ENCODE measurements at regions not wholly inside any gene's neighbourhood (a gene's known extent, or its start where the extent isn't known, plus 50 kb on each side); places are given as distances from the start of the nearest gene placed in this dataset.

GRCh38 chr10:16260388-16260787 lies 176.4 kb upstream of the PTER start:
- CTCF ChIA-PET (ENCODE audit: partially characterized antibody): interaction anchor here (0.6 kb wide), 1 partner anchor 143 kb away, joined by 3 read pairs; no protein-coding TSS in a partner anchor

More at GRCh38 chr10:16260388-16260787, 176.4 kb upstream of the PTER start:
- Histone ChIP-seq H4K8ac (ENCODE audit: extremely low read depth, insufficient read depth, low read length) (no peak overlapping the region), H3K79me2 (ENCODE audit: control insufficient read depth in 1 of 2, insufficient read depth in 2 of 2, low read length in 2 of 2) (no peaks in the 10 kb centered on the region), H3K27me3 (replicated peaks in 1 of 4; ENCODE audit: control insufficient read depth in 3 of 4, extremely low read depth in 1 of 4, insufficient read depth in 3 of 4, low read length in 3 of 4) (no peaks in the 10 kb centered on the region), H3K4me3 (ENCODE audit: extremely low read depth in 1 of 4, insufficient read depth in 2 of 4, low read depth in 3 of 4, low read length in 4 of 4) (no peak overlapping the region), H2BK12ac (ENCODE audit: low read depth, low read length) (no peak overlapping the region), H3K14ac (ENCODE audit: insufficient read length) (no peak overlapping the region), H3K18ac (ENCODE audit: extremely low read depth, low read length) (no peak overlapping the region), H2AFZ (ENCODE audit: low read length) (no peak overlapping the region), H3K4ac (replicated peaks; ENCODE audit: insufficient read length, low read depth, low read length) (no peak overlapping the region), H2BK120ac (replicated peaks; ENCODE audit: low read depth, low read length) (no peak overlapping the region), H2BK20ac (ENCODE audit: low read length) (no peak overlapping the region), H2AK5ac (ENCODE audit: low read depth, low read length) (peak overlapping the region; percentile 54; the same call in 1 of the 2 replicates), H3K79me1 (ENCODE audit: low read depth, low read length) (no peaks in the 10 kb centered on the region), H3K4me2 (ENCODE audit: insufficient read depth in 1 of 2, low read depth in 2 of 2, low read length in 2 of 2) (no peak overlapping the region), H4K20me1 (replicated peaks in 1 of 2; ENCODE audit: control insufficient read depth in 1 of 2, insufficient read depth in 2 of 2, low read length in 2 of 2) (no peaks in the 10 kb centered on the region), H4K91ac (replicated peaks; ENCODE audit: insufficient read length, low read length) (no peak overlapping the region), H3K27ac (ENCODE audit: low read depth, low read length) (no peak overlapping the region), H3K23me2 (ENCODE audit: low read depth, low read length) (no peaks in the 10 kb centered on the region; the same call in 1 of the 2 replicates), H3K4me1 (replicated peaks in 1 of 4; ENCODE audit: control insufficient read depth in 3 of 4, insufficient read depth in 4 of 4, low read length in 3 of 4) (no peaks in the 10 kb centered on the region), H3K23ac (ENCODE audit: insufficient read length) (no peak overlapping the region), H4K5ac (ENCODE audit: insufficient read length, low read depth, low read length) (no peak overlapping the region), H3K36me3 (ENCODE audit: control insufficient read depth in 2 of 4, insufficient read depth in 4 of 4, low read length in 3 of 4) (peaks cover 0 to 15% (median 0%) of the 10 kb centered on the region in 4 experiments; a peak in 2 of 8 replicates), H3K9ac (replicated peaks in 1 of 4; ENCODE audit: extremely low read depth in 1 of 4, low read depth in 3 of 4, low read length in 3 of 4) (no peak overlapping the region), H2BK5ac (ENCODE audit: low read depth, low read length) (no peak overlapping the region), H3K56ac (replicated peaks; ENCODE audit: insufficient read length, low read depth, low read length) (no peak overlapping the region), H3K9me3 (ENCODE audit: insufficient read depth in 2 of 2, low read depth in 1 of 2, low read length in 1 of 2) (peaks cover 11 to 25% of the 10 kb centered on the region in 2 experiments; a peak in 3 of 4 replicates), H2BK15ac (ENCODE audit: low read length) (no peak overlapping the region)
- FAIRE-seq (no peak), DNase-seq (ENCODE audit: low read depth in 1 of 2, low spot score in 2 of 2) (no peak)
- no peak for TF ChIP-seq CBX5 (IDR thresholded peaks at IDR 0.05; ENCODE audit: low read depth, low read length)
- TF ChIP-seq JUND (IDR thresholded peaks at IDR 0.05; ENCODE audit: low read length): no peak
- no peak for TF ChIP-seq KDM4A (IDR thresholded peaks at IDR 0.05; ENCODE audit: low read depth, low read length, severe bottlenecking)
- no peak for TF ChIP-seq SP1 (IDR thresholded peaks at IDR 0.05; ENCODE audit: low read depth, low read length)
- no peak for TF ChIP-seq POU5F1 (IDR thresholded peaks at IDR 0.05; ENCODE audit: low read depth, low read length)
- no peak for TF ChIP-seq CHD2 (IDR thresholded peaks at IDR 0.05; ENCODE audit: low read length)
- no peak for TF ChIP-seq NANOG (IDR thresholded peaks at IDR 0.05; ENCODE audit: insufficient read depth, low read depth, low read length, poor library complexity, severe bottlenecking)
- POLR2A ChIA-PET (ENCODE audit: partially characterized antibody): no interaction called here
